ENCODE measurements at regions not wholly inside any gene's neighbourhood (a gene's known extent, or its start where the extent isn't known, plus 50 kb on each side); places are given as distances from the start of the nearest gene placed in this dataset.

DNA sequence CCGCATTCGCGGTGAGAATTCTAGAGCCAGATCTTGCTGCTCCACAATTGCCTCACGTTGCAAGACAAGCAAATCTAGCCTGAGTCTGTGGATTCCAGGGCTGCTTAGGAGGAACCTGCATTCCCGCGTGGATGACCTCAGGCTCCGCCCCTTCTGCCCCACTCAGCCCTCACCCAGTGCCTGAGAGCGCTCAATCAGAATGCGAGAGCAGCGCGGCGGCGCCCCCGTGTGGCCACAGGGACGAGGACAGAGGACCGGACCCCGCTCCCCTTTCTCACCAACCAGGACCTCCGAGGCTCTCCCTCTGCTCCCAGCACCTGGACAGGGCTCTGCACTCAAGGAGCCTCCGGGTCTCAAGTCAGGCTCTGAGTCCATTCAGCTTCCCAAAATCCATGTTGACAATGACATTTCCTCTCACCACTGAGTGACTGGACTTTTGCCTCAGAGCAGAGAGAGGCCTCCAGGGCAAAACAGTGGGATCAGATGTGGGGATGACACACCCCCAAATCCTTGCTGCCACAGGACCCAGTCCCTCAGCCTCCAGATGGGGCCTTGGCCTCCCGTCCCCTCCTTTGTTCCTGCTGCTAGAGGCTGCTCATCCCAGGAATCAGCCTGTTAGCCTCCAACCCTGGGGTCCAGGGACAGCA, 52.0 kb downstream of the RPP21 start:
- peak; percentile 89 for DNase-seq

DNA sequence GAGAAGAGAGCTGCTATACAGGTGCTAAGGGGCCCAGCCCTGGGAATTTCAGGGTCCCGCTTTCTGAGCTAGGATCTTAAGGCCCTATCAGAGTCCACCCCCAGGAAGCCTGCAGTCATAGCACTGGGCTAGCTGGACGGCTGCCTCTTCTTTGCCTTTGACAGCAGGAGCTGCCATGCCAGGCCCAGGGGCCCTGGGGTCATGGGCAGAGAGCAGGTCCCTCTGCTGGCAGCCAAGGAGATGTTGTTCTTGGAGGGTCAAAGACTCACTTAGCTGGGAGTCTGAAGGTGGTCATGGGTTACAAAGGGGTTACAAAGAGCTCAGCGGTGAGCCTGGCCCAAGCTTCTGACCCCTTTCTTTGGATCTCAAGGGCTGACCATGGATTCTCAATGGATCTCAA, 52.7 kb downstream of the RPP21 start:
- DNase-seq, result no peak

DNA sequence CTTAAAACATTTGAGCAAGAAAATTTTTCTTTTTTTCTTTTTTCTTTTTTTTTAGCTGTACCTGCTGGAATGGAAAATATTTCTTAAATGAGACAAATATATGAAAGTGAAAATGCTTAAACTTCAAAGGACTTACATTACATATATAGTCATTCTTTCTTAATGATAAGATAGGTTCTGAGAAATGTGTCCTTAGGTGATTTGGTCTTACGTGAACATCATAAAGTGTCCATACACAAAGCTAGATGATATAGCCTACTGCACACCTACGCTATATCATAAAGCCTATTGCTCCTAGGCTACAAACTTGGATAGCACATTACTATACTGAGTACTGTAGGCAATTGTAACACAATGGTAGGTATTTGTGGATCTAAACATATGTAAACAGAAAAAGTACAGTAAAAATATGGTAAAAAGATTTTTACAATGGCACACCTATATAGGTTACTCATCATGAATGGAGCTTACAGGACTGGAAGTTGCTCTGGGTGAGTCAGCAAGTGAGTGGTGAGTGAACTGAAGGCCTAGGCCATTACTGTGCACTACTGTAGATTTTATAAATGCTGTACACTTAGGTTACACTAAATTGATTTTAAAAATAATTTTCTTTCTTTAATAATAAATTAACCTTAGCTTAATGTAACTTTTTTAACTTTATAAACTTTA, 54.6 kb downstream of the RPP21 start:
- DNase-seq, result no peak

GRCh38 chr6:30405934-30406333, 61.0 kb downstream of the RPP21 start:
- no peak for DNase-seq

DNA sequence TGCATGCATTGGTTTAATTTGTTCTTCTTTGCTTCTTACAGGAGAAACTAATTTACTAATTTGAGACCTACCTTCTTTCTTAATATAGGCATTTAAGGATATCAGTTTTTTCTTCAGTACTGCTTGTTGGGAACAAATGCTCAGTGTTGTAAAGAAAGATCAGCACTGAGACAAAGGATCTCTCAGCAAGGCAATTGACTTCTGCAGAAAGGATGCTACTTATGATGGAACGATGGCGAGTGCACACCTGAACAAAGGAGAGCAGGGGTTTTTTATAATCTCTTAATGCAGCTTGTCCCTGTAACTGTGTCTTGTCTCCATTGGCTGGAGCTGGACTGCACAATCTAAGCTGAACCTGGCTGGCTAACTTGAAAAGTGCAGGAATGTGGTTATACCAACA, 64.2 kb downstream of the RPP21 start:
- no peak for DNase-seq

GRCh38 chr6:30411515-30412207, 66.7 kb downstream of the RPP21 start:
- peak; percentile 71 for DNase-seq

DNA sequence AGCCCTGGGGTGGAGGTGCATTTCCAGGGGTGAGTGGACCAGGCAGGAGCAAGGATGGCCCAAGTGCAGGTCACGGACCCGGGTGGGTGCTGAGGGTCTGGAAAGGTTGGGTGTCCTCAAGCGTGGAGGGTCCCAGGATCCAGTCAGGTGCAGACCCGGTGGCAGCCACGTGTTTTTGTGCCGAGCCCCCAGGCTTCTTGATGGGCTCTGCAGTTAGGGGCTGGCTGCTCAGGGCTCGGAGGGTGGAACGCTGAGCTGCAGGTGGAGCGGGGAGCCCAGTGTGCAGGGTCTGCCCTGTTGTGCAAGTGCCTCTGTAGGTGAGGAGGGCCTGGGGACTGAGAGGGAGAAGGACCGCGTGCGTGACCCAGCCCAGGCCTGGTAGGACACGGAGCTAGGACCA, 70.9 kb upstream of the HLA-E start:
- no peak for DNase-seq

- no peak for DNase-seq
Observed at GRCh38 chr6:30424549-30424948, 64.8 kb upstream of the HLA-E start.

Data from activated CD4-positive, alpha-beta T cell treated with anti-CD3 and anti-CD28 coated beads, Interleukin-2, Interleukin-6, amounts not matched to agents 100 ng/mL and 50 ng/mL, durations not matched to agents 16 hours and 8 hours (primary cell).